ENCODE measurements at regions not wholly inside any gene's neighbourhood (a gene's known extent, or its start where the extent isn't known, plus 50 kb on each side); places are given as distances from the start of the nearest gene placed in this dataset.

DNA sequence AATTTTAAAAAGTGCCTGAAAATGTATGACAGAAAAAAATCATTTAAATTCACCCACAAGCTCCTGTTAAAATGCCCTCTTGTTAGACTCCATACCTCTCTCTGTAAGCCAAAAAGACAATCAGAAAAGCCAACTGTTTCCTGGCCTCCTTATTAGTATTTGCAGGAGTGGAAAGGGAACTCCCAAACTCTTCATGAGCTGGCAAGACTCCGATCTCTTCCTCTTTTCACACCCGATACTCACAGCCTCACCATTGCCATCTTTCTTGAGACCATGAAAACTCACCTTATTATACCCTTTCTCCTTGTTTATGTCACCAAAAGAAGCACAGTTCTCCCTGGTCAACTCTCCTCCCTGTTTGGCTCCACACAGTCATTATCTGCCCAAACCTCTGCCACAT is 197.8 kb downstream of the DMAC1 start:
- TF ChIP-seq CTCF (conservative IDR thresholded peaks at IDR 0.05) (no peak), EZH2 (IDR thresholded peaks at IDR 0.05; ENCODE audit: low read depth) (no peak)
